GM12865 (cell line): ENCODE measurements at regions not wholly inside any gene's neighbourhood (a gene's known extent, or its start where the extent isn't known, plus 50 kb on each side); places are given as distances from the start of the nearest gene placed in this dataset.
"Not testable (repeated sequence)": the region's sequence is repeated elsewhere in the genome, so short reads cannot be mapped to it uniquely, and the experiment has no call there.

Experiments
- DNase-seq: peaks from one replicate; pipeline ENCODE4 v3.0.0; 2010; ENCODE audit warnings: low read depth
- H3K4me3 ChIP-seq: 2 replicates; pipeline ENCODE4 v1.5.1; 2011; ENCODE audit warnings: mild to moderate bottlenecking, low read depth, low read length, control low read depth
- TF ChIP-seq, protein P1 (sequence below): IDR thresholded peaks from 2 replicates; pipeline ENCODE4 v1.5.1; 2011; ENCODE audit warnings: low read length, control low read depth, low read depth, inconsistent platforms; ENCODE audit not compliant: insufficient read depth; ENCODE audit errors: missing control alignments

DNA sequence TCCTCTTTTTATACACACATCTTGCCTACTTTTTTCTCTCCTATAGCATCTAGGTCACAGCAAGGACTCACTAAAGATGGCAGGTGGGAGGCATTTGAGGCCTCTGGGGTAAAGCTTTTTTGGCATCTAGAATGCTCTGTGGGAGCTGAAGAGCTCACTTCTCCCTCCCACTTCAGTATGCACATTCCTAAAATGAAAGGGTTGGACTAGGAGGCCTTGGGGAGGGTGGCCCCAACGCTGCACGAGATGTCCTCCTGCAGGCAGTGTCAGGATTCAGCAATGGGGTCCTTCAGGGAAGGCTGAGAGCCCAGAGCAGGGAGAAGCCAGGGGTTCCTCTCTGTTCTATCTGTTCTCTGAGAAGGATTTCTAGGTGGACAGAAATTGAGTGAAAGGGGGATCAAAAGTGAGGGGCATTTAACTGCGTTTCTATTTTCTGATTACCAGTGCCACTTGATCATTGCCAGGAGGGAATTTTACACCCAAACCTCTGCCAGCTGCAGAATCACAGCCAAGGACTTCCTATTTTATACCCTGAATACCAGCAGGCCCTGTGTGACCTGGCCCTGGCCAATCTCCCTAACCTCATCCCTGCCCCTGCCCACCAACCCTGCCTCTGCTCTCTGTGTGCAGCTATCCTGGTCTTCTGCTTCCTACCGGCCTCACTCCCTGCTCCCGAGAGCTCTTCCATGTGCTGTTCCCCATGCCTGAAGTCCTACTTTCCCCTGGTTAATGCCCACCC lies 186.2 kb downstream of the CYP26B1 start:
- TF ChIP-seq, protein P1, sequence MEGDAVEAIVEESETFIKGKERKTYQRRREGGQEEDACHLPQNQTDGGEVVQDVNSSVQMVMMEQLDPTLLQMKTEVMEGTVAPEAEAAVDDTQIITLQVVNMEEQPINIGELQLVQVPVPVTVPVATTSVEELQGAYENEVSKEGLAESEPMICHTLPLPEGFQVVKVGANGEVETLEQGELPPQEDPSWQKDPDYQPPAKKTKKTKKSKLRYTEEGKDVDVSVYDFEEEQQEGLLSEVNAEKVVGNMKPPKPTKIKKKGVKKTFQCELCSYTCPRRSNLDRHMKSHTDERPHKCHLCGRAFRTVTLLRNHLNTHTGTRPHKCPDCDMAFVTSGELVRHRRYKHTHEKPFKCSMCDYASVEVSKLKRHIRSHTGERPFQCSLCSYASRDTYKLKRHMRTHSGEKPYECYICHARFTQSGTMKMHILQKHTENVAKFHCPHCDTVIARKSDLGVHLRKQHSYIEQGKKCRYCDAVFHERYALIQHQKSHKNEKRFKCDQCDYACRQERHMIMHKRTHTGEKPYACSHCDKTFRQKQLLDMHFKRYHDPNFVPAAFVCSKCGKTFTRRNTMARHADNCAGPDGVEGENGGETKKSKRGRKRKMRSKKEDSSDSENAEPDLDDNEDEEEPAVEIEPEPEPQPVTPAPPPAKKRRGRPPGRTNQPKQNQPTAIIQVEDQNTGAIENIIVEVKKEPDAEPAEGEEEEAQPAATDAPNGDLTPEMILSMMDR, result no peak
- no peak overlapping the region for H3K4me3 ChIP-seq
- DNase-seq, result no peak

DNA sequence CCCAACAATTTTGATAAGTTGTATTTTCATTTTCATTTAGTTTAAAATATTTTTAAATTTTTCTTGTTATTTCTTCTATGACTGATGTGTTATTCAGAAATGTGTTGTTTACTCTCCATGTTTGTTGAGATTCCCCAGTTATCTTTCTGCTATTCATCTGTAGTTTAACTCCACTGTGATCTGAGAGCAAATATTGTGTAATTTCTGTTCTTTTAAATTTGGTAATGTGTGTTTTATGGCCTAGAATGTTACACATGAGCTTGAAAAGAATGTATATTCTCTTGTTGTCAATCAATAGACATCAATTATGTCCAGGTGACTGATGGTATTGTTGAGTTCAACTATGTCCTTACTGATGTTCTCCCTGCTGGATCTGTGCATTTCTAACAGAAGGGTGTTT lies 188.2 kb downstream of the CYP26B1 start:
- DNase-seq, result no peak
- H3K4me3 ChIP-seq, result no peak overlapping the region
- TF ChIP-seq, protein P1, result no peak

DNA sequence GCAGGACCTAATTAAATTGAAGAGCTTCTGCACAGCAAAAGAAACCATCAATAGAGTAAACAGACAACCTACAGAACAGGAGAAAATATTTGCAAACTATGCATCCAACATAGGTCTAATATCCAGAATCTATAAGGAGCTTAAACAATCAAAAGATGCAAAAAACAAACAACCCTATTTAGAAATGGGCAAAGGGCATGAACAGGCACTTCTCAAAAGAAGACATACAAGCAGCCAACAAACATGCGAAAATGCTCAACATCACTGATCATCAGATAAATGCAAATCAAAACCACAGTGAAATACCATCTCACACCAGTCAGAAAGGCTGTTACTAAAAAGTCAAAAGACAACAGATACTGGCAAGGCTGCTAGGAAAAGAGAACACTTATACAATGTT lies 189.2 kb downstream of the CYP26B1 start:
- not testable (repeated sequence) for DNase-seq, H3K4me3 ChIP-seq

DNA sequence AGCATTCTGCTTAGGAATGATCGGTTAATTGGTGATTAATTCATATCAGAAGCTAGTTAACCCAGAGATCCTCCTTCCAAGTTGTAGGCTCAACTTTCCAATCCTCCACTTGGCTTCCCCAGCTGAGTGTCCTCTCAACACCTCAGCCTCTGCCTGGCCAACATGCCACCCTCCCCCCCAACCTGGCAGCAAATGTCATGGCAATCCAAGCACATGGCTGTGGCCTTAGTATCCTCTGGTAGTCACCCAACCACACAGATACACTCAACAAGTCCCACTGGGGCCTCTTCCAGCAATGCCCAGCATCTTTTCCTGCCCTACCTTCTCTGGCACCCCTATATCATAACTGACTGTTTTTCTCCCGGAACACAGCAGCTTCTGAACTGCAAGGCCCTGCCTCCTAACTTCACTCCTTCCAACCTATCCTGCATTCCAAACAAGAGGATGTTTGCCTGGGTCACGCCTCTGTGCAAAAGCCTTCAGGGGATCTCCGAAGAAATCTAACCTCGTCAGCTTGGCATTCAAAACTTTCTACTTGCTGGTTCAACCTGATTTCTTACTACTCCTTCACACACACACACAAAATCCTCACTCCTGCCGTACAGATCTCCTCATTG lies 195.0 kb downstream of the CYP26B1 start:
- H3K4me3 ChIP-seq, result no peak overlapping the region
- TF ChIP-seq, protein P1, result no peak
- no peak for DNase-seq

DNA sequence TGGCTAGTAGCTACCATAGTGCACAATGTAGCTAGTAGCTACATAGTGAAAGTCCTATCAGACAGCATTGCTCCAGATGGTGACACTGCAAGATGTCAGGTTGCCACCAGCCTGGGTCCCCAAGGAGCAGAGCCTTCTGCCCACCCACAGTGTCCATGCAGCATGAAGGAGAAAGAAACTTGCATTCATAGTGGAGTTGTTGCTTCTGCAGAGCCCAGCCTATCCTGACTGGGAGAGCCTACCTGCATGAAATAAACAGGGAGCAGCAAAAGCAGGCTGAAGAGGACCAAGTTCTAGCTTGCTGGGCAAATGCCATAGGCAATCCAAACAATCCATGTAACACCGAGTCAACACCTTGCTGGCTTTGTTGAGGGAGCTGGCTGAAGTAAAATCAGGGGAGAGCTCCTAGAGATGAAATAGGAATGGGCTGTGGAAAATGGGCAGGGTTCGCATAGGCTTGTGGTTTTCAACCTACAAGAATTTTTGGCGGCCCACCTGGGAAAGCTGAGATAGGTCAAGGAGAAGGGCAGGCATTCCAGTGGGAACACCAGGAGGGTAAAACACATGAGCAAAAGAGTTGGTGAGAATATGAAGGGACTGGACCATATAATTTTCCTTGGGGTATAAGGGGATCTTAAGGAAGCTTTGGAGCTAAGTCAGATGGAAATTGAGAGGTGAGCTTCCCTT lies 195.8 kb downstream of the CYP26B1 start:
- no peak for DNase-seq
- no peak overlapping the region for H3K4me3 ChIP-seq
- TF ChIP-seq, protein P1, result no peak

DNA sequence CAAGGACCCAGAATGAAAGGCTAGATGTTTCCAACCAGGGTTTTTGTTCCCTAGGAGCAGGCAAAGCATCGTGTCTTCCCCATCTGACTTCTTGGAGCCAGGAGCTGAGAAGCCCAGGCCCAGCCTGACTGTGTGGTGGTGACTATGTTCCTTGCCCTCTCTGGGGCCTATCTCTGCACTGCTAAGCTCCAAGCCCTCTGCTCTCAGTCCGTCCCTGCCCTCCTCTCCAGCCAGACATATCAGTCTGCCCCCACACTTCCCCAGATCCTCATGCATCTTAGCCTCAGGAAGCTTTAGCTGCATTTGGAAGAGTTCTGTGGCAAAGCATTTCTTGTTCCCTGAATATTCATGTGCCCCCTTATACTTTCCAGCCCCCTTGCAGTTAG lies 196.6 kb downstream of the CYP26B1 start:
- TF ChIP-seq, protein P1, result no peak
- H3K4me3 ChIP-seq, result no peak overlapping the region
- DNase-seq, result no peak

DNA sequence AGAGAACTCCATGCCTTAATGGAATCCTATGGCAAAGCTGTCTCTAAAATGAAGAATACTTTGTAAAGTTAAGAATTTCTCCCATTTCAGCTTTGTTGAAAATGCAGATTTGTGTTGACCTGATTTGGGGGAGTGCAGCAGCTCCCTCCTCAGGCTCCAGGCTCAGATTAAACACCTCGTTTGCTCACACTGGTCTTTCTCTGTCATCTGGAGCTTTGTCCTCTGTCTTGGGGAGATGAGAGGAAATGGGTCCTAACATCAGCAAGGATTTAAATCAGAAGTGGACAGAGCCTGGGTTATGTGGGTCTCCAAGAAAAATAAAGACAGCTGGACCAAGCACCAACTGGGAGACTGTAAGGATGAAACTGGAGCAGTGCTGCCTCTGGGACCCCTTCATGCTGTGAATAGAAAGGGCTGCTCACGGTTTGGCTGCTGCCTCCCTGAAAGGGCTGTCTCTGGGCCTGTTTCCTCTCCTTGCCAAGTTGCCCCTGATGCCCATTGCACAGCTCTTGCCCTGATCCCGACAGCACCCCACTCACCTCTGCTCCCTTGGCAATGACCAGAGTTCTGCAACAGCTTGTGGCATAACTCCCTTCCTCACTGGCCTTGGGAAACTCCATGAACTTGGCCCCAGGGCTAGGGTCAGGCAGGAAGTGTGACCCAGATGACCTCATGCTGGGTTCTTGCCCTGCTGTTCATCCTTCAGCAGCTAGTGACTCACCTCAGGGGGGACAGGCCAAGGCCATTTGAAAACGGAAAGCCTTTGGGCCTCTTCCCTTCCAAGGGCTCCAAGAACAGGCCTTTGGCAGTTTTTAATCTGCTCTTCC lies 197.2 kb downstream of the CYP26B1 start:
- H3K4me3 ChIP-seq, result no peak overlapping the region
- no peak for DNase-seq
- TF ChIP-seq, protein P1, result no peak
